ENCODE measurements at regions not wholly inside any gene's neighbourhood (a gene's known extent, or its start where the extent isn't known, plus 50 kb on each side); places are given as distances from the start of the nearest gene placed in this dataset.

GRCh38 chr7:106512217-106512616, 148.7 kb downstream of the CCDC71L start:
- Histone ChIP-seq H3K4me3 (no peak overlapping the region), H3K4me1 (no peaks in the 10 kb centered on the region), H3K36me3 (no peaks in the 10 kb centered on the region), H3K27me3 (no peaks in the 10 kb centered on the region), H3K9me3 (no peaks in the 10 kb centered on the region), H3K27ac (no peak overlapping the region)
- no peak for TF ChIP-seq CTCF (IDR thresholded peaks at IDR 0.05)
- DNase-seq (ENCODE audit: low spot score) = no peak

GRCh38 chr7:106504645-106505044, 156.3 kb downstream of the CCDC71L start:
- Histone ChIP-seq H3K36me3 (no peaks in the 10 kb centered on the region), H3K27me3 (no peaks in the 10 kb centered on the region), H3K27ac (no peak overlapping the region), H3K4me1 (no peaks in the 10 kb centered on the region), H3K4me3 (no peak overlapping the region), H3K9me3 (no peaks in the 10 kb centered on the region)
- TF ChIP-seq CTCF (IDR thresholded peaks at IDR 0.05) = no peak
- no peak for DNase-seq (ENCODE audit: low spot score)

GRCh38 chr7:106504207-106504606, 156.8 kb downstream of the CCDC71L start:
- Histone ChIP-seq H3K4me1 (no peaks in the 10 kb centered on the region), H3K9me3 (no peaks in the 10 kb centered on the region), H3K27ac (no peak overlapping the region), H3K27me3 (no peaks in the 10 kb centered on the region), H3K4me3 (no peak overlapping the region), H3K36me3 (no peaks in the 10 kb centered on the region)
- DNase-seq (ENCODE audit: low spot score) = no peak
- no peak for TF ChIP-seq CTCF (IDR thresholded peaks at IDR 0.05)

- H3K27me3 ChIP-seq = no peaks in the 10 kb centered on the region
- TF ChIP-seq CTCF (IDR thresholded peaks at IDR 0.05) = no peak
- no peak for DNase-seq (ENCODE audit: low spot score)
- no peaks in the 10 kb centered on the region for H3K4me1 ChIP-seq
- no peaks in the 10 kb centered on the region for H3K36me3 ChIP-seq
- no peaks in the 10 kb centered on the region for H3K9me3 ChIP-seq
- H3K4me3 ChIP-seq = no peak overlapping the region
- no peak overlapping the region for H3K27ac ChIP-seq
Observed at GRCh38 chr7:106503626-106504025, 157.3 kb downstream of the CCDC71L start.

- H3K36me3 ChIP-seq = no peaks in the 10 kb centered on the region
- no peaks in the 10 kb centered on the region for H3K9me3 ChIP-seq
- H3K27me3 ChIP-seq = no peaks in the 10 kb centered on the region
- no peaks in the 10 kb centered on the region for H3K4me1 ChIP-seq
- no peak for DNase-seq (ENCODE audit: low spot score)
- no peak for TF ChIP-seq CTCF (IDR thresholded peaks at IDR 0.05)
- H3K27ac ChIP-seq = no peak overlapping the region
- no peak overlapping the region for H3K4me3 ChIP-seq
Observed at GRCh38 chr7:106501605-106502580, 159.1 kb downstream of the CCDC71L start.
